GM18498 (cell line): ENCODE measurements at regions not wholly inside any gene's neighbourhood (a gene's known extent, or its start where the extent isn't known, plus 50 kb on each side); places are given as distances from the start of the nearest gene placed in this dataset.

Experiments
- ATAC-seq: cut with Tn5 transposase; IDR thresholded peaks from one replicate; pipeline ENCODE4 v1.9.1; 2021; ENCODE audit warnings: mild to moderate bottlenecking, moderate library complexity; ENCODE audit not compliant: unreplicated experiment

DNA sequence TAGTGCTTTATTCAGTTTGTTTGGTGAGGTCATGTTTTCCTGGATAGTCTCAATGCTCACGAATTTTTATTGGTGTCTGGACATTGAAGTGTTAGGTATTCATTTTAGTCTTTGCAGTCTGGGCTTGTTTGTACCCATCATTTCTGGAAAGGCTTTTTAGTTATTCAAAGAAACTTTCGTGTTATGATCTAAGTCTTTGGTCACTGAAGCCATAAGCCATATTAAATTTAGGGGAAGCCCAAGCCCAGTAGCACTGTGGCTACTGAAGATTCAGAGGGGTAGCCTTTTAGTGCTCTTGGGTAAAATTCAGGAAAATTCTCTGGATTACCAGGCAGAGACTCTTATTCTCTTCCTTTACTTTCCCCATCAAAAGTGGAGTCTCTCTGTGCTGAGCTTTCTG, 56.2 kb upstream of the PEX5L start:
- no peak for ATAC-seq

DNA sequence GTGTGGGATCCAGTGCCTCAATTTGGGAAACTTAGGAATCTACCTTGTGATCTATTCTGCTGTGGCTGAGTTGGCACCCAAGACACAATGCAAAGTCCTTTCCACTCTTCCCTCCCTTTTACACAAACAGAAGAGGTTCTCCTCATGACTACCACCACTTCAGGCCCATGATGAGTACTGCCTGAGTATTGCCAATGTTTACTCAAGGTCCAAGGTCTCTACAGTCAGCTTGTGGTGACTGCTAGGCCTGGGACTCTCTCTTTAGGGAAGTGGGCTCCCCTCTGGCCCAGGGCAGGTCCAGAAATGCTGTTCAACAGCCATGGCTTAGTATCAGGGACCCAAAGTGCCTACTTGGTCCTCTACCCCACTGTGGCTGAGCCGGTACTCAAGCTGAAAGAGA, 56.8 kb upstream of the PEX5L start:
- no peak for ATAC-seq

DNA sequence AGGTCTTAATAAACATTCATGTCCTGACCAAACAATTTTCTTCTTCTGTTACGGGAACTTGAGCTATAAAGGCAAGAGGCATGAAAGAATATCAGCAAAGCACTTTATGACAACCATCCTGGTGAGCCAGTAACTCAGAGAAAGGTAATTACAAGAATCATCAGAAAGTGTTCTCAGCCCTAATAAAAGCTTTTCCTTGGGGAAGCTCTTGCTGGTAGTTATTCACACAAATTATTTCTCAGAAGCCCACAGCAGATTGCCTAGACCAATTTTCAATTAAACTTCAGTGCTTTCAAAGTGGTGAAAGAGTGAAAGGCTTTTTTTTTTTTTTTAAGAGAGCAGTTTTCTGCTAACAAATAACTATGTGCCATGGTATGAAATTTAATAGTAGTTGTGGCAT, 60.9 kb upstream of the PEX5L start:
- no peak for ATAC-seq

DNA sequence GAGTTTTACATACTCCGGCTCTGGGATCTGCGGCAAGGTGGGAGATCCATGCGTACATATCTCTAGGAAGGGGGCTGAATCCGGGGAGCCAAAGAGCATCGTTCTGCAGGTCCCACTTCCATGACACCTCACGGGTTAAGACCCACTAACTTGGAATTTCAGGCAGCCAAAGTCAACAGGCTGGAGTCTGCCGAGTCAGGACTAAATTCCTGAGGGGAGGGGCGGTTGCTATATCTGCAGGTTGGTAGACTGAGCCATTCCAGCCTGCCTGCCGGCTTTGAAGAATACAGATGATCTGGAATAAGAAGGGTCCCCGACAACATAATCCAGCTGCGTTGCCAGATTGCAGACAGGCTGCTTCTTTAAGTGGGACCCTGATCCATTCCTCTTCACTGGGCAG, 65.4 kb upstream of the PEX5L start:
- no peak for ATAC-seq

DNA sequence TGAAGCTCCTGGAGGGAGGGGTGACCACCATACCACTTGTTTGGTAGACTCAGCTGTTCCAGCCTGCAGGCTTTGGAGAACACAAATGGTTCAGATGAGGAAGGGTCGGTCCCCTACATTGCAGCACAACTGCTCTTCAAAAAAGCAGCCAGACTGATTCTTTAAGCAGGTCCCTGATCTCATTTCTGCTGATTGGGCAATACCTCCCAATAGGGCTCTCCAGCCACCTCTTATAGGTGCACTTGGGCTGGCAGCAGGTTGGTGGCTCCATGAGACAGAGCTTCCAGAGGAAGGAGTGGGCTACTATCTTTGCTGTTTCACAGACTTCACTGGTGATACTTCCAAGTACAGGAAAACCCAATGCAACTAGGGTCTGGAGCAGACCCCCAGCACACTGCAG, 65.9 kb upstream of the PEX5L start:
- ATAC-seq, result no peak

DNA sequence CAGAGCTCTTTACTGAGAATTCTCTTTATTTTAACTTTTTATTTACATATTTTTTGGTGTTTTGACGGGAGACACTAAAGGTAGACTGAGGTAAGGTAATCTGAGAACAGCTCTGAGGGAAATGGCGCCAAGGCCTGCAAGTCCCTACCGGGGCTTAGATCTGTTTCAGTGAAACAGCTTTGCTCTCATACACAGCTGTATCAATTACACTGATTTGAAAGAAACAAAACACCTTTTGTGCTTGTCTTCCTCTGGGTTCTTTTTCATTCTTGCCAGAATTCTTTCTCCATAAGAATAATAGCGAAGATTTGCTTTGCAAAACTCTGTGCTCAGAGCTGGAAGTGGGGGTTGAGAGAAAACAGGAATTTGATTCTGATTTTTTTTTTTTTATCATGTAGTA, 79.5 kb upstream of the PEX5L start:
- no peak for ATAC-seq

DNA sequence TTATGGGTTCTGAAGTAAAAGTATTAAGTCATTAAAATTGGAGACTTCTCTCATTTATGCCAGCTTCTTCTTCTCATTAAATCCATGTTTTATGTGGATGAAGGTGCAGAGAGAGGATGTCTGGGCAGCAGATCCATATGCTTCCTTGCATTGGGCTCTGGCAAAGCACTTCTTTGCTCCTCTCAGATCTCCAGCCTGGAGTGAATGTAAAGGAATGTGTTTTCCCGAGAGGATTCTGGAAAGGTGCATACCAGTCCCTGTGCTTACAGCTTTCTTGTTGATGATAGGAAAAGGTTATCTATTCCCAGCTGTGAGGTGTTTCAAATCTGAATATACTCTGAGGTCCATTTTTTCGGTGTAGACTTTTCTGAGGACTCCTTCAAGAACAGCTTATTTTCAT, 79.9 kb upstream of the PEX5L start:
- ATAC-seq, result no peak

DNA sequence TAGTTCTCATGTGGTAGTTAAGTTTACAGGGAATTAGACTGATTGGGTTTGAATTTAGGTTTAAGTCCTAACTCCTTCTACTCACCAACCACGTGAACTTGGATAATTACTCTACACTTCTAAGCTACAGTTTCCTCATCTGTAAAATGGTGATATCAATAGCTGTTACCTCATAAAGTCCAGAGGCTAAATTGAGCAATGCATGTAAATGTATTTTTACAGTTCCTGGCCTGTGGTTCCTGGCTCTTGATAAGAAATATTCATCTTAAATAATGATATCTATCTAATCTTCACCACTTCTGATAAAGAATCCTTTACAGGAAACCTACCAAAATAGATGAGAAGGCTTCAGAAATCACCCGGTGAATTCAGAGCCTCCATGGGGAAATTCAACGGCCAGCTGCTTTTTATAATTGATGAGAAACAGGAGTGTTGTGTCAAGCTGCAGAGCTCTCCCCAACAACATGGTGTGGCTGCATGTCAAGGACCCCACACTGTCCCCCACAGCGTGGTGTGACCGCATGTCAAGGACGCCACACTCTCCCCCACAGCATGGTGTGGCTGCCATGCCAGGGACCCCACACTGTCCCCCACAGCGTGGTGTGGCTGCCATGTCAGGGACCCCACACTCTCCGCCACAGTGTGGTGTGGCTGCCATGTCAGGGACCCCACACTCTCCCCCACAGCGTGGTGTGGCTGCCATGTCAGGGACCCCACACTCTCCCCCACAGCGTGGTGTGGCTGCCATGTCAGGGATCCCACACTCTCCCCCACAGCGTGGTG, 80.8 kb upstream of the PEX5L start:
- ATAC-seq, result no peak

DNA sequence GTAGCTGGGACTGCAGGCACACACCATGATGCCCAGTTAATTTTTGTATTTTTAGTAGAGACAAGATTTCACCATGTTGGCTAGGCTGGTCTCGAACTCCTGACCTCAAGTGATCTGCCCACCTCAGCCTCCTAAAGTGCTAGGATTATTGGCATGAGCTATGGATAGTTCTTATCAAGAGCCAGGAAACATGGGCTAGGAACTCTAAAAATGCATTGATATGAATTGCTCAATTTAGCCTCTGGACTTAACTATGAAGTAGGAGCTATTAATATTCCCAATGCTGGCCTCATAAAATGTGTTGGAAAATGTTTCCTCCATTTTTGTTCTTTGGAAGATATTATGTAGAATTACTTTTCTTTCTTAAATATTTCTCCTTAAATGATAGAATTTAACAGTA, 82.8 kb upstream of the PEX5L start:
- no peak for ATAC-seq

DNA sequence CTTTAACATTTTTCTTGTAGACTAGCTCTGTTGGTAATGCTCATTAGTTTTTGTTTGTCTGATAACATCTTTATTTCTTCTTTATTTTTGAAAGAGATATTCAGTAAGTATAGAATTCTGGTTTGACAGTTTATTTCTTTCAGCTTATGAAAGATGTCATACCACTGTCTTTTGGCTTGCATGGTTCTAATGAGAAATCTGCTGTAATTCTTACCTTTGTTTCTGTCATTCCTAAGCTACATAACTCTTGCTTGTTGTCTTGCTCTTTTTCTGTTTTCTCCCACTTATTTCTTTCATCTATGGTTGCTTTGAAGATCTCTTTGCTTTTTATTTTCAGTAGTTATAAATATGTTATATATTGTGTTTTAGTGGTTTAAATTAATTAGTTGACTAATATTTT, 87.2 kb upstream of the PEX5L start:
- ATAC-seq, result no peak

DNA sequence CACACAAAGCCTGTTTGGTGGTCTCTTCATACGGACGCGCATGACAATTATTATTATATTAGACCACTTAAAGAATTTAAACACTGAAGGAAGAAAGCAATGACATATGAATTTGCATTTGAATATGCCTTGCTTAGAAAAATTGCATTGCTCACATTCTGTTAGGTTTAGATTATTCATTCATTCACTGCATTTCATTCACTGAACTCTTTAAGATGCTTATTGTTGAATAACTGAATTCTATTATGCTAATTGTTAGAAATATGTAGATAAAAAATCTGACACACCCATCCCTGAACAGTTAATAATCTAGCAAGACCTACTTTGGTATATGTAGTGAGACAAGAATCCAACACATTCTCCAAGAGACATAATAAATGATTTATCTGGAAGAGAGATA, 94.4 kb upstream of the PEX5L start:
- no peak for ATAC-seq

DNA sequence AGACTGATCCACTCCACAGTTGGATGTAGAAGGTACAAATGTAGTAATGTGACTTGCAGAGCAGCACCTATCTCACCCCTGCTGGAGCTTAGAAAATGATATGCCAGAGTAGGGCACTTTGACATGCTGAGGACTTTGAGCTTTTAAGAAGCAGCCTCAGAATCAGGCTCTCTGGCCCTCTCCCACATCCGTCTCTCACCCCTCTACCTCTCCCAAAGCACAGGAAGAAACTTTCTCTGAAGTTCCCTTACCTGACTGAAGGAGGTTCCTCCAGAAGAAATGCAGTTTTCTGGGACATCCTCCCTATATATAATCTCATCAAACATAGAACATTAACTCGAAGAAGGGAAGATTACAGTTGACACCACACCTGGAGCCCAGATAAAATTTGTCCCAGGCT, 98.4 kb upstream of the PEX5L start:
- ATAC-seq, result no peak

DNA sequence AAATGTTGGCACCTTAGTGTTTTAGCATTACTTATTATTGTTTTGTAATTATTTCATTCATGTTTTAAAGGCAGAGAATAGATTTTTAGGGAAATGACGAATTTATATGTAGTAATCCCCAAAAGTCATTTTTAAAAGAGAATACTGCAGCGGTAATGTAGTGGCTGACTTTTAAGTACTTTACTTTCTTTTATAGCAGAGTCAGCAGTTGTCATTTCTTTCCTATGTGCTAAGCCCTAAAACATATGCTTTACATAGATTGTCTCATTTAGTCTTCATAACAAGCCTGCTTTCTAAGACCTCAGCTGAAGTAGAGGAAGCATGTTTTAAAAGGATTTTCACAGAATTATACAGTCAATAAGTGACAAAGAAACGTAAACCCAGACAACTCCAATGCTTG, 102.1 kb upstream of the PEX5L start:
- no peak for ATAC-seq

DNA sequence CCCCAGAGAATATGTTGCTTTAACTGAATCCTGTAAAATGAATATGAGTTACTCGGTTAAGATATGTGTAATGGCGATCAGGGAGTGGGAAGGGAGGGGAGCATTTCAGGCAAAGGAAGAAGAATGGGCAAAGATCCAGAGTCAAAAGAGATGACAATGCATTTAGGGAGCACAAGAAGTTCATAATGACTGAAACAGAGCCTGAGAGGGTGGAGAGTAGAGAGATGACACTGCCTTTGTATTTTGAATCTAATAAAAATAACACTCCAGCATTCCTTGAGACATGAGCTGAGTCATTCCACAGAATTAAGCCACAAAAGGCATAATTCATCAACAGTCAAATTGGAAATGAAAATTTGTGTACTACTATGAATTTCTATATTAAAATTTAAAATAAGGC, 105.3 kb upstream of the PEX5L start:
- no peak for ATAC-seq

DNA sequence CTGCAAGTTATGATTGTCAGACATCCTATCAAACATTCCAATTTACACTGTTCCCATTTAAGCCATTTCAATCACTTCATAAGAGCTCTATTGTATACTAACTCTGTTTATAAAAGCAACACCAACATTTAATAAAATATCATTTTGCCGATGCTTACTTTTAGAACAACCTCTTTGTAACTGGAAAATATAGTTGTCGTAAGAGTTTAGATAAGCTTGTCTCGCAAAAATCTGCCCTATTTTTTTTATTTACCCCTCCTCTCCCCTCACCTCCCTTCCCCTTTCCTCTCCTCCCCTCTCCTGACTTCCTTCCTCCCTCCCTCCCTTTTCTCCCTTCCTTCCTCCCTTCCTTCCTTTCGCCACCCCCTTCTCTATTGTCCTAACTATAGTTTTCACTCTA, 105.7 kb upstream of the PEX5L start:
- no peak for ATAC-seq

DNA sequence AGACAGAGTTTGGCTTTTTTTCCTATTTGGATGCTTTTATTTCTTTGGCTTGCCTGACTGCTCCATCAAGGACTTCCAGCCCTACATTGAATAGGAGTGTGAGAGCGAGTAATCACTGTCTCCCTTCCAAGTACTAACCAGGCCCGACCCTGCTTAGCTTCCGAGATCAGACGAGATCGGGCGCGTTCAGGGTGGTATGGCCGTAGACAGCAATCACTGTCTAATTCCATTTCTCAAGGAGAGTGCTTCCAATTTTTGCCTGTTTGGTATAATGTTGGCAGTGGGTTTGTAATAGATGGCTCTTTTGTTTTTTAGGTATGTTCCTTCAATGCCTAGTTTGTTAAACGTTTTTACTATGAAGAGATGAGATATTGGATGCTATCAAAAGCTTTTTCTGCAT, 125.0 kb upstream of the PEX5L start:
- ATAC-seq, result no peak

DNA sequence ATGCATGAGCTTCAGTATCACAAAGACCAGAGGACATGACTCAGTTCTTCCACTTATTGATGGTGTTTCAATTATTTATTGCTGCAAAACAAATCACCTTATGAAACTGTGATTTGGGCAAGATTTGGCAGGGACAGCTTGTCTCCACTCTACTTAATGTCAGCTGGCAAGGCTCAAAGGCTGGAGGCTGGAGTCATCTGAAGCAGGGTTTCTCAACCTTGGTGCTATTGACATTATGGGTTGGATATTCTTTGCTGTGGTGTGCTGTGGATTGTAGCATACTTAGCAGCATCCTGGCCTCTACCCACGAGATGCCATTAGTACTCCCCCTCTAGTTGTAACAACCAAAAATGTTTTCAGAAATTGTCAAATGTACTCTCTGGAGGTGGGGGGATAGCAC, 138.8 kb upstream of the PEX5L start:
- ATAC-seq, result no peak

DNA sequence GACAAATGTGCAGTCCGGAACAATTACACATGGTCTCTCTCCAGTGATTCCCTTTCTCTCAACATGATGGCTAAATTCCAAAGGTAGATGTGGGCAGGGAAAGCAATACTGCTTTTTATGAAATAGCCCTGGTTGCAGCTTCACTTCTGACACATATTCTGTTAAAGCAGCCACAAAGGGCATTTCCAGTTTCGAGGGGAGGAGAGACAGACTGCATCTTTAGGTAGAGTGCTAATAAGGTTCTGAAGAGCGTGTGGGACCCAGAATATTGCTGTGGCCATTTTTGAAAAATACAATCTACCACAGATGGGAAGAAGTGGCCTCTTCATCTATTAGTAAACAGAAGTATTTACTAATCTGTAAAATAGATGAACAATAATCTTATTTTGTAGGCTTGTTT, 139.3 kb upstream of the PEX5L start:
- ATAC-seq, result no peak

DNA sequence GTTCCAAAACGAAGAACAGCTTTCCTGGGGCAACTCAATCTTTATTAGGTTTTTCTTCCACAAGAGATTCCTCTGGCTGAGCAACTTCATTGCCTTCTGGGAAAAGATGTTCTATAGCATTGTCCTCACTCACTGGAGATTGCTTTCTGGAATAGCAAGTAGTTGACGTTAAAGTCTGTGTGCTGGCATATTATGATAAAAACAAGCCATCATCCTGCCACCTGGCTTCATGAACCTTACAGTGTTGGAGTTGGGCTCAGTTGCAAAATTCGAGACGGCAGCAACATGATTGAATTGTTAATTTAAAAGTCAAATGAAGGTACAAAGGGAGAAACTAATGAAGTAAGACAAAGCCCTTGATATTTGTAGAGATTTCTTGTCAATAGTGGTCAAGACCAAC, 140.5 kb upstream of the PEX5L start:
- no peak for ATAC-seq

DNA sequence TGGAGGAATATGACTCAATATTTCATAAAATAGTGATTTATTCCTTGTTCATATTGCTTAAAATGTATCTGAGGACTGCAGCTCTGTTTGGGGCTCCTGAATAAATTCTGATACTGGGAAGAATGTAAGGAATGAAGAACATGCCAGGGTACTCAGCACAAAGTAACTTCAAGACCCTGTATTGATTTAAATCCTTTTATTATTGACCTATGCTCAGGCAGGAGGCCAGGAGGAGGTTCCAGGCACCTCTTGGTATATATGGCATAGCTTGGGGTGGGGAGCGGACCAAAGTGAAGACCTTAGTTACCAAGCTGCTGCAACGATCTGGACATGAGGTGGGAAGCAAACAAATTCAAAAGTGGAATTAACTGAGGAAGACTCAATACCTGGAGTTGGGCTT, 142.8 kb upstream of the PEX5L start:
- no peak for ATAC-seq

DNA sequence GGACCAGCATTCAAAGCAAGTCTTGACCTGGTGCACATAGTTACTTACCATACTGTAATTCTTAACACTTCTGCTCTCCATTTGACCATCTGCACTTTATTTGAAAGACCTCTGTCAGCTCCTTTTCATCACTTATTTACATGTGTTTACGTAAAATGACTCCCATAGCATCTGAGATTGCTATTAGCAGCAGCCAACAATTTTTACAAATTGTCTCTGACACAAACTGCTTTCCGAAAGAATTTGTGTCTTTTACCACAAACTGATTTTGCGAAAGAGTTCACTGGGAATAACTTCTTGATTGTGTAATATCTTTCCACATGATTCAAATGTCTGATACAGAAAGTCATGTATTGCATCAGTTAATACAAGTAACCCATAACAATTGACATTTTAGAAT, 144.1 kb upstream of the PEX5L start:
- no peak for ATAC-seq

DNA sequence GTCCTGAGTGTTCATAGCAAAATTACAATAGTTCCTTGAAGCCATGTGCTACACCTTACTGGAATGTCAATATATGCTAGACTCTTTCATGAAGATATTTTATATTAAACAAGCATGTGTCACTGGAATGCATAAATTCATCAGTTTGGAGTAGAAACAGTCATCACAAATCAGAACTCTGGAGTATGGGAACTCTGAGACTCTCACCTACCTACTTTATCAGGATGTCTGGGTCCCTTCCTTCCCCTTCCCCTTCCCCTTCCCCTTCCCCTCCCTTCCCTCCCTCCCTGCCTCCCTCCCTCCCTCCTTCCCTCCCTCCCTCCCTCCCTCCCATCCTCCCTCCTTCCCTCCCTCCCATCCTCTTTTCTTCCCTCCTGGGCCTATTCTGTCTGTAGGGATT, 144.7 kb upstream of the PEX5L start:
- ATAC-seq, result no peak

DNA sequence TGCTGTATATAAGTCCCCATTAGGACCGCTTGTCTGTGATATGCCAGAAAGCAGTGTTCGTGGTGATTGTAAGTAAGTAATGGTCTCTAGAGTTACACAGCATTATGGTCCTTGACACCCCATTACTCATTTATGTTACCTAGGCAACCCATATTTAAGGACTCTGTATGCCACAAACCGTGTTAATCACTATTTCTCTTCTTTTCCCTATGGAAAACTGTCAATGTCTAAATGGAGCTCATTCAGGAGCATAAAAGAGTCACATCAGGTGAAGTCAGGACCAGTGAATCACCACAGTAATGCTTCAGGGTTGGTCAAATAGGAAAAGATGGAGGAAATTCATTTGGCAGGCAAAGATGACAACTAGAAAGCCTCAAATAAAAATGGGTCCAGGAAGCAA, 146.6 kb upstream of the PEX5L start:
- ATAC-seq, result no peak
